Fibroblast of lung (primary cell): ENCODE measurements at regions not wholly inside any gene's neighbourhood (a gene's known extent, or its start where the extent isn't known, plus 50 kb on each side); places are given as distances from the start of the nearest gene placed in this dataset.
"Not testable (repeated sequence)": the region's sequence is repeated elsewhere in the genome, so short reads cannot be mapped to it uniquely, and the experiment has no call there.

Experiments
- DNase-seq, 2 donors: peaks; one replicate each; pipeline versions ENCODE4 v3.0.0 to v3.0.0-alpha.2; 2010; ENCODE audit warnings: low read depth in 2 of 2
- H2AFZ ChIP-seq: 2 replicates; pipeline ENCODE4 v1.5.1; 2012; ENCODE audit warnings: low read length, control low read depth, inconsistent platforms
- H3K27ac ChIP-seq: 2 replicates; pipeline ENCODE4 v1.5.1; 2011; ENCODE audit warnings: low read length, control low read depth; ENCODE audit not compliant: insufficient read depth
- H3K27me3 ChIP-seq: 2 replicates; pipeline ENCODE4 v1.5.1; 2011; ENCODE audit warnings: mild to moderate bottlenecking, low read length; ENCODE audit not compliant: control insufficient read depth, insufficient read depth
- H3K36me3 ChIP-seq: 2 replicates; pipeline ENCODE4 v1.5.1; 2011; ENCODE audit warnings: low read length; ENCODE audit not compliant: control insufficient read depth, insufficient read depth
- H3K4me1 ChIP-seq: 2 replicates; pipeline ENCODE4 v1.5.1; 2011; ENCODE audit warnings: low read length; ENCODE audit not compliant: control insufficient read depth, insufficient read depth; ENCODE audit errors: extremely low read depth
- H3K4me2 ChIP-seq: 2 replicates; pipeline ENCODE4 v1.5.1; 2011; ENCODE audit warnings: low read length, control low read depth; ENCODE audit not compliant: insufficient read depth; ENCODE audit errors: extremely low read depth
- H3K4me3 ChIP-seq, 4 experiments: fragments of 200-600 bp in 1 of 4; sonication (generic) in 1 of 4; replicated peaks in 1 of 4; 2 replicates each; pipeline ENCODE4 v1.5.1; 2011 to 2016; ENCODE audit warnings: low read length in 4 of 4, low read depth in 3 of 4, mild to moderate bottlenecking in 3 of 4, control low read depth in 2 of 4, inconsistent platforms in 1 of 4, mixed read lengths in 1 of 4; ENCODE audit not compliant: insufficient read depth in 1 of 4; ENCODE audit errors: control extremely low read depth in 1 of 4
- H3K79me2 ChIP-seq: 2 replicates; pipeline ENCODE4 v1.5.1; 2012; ENCODE audit warnings: mild to moderate bottlenecking, low read length, inconsistent platforms; ENCODE audit not compliant: control insufficient read depth, insufficient read depth
- H3K9ac ChIP-seq: 2 replicates; pipeline ENCODE4 v1.5.1; 2011; ENCODE audit warnings: mild to moderate bottlenecking, low read length, control low read depth; ENCODE audit not compliant: insufficient read depth
- H3K9me3 ChIP-seq: 2 replicates; pipeline ENCODE4 v1.5.1; 2012; ENCODE audit warnings: low read depth, low read length; ENCODE audit not compliant: control insufficient read depth, insufficient read depth
- H4K20me1 ChIP-seq: 2 replicates; pipeline ENCODE4 v1.5.1; 2011; ENCODE audit warnings: low read length; ENCODE audit not compliant: control insufficient read depth, insufficient read depth; ENCODE audit errors: extremely low read depth
- CTCF ChIP-seq, 2 donors: IDR thresholded peaks in 1 of 2; conservative IDR thresholded peaks in 1 of 2; 1 replicate in 1 of 2; 2 replicates in 1 of 2; pipeline ENCODE4 v1.5.1; 2011 to 2012; ENCODE audit warnings: low read length in 2 of 2, control low read depth in 1 of 2, inconsistent platforms in 1 of 2, low read depth in 1 of 2, mild to moderate bottlenecking in 1 of 2
- EZH2 ChIP-seq: IDR thresholded peaks from 2 replicates; pipeline ENCODE4 v1.5.1; 2012; ENCODE audit warnings: low read length, control low read depth, mild to moderate bottlenecking; ENCODE audit errors: missing control alignments

- H3K4me3 ChIP-seq: no peak overlapping the region
Measured at GRCh38 chr20:47843886-47844567, 58.7 kb upstream of the SULF2 start.

GRCh38 chr20:47842950-47843349, 57.7 kb upstream of the SULF2 start:
- H2AFZ ChIP-seq, H3K79me2 ChIP-seq, H3K27me3 ChIP-seq, DNase-seq, H3K9ac ChIP-seq, H3K36me3 ChIP-seq, H3K27ac ChIP-seq, H3K9me3 ChIP-seq, H3K4me2 ChIP-seq, H3K4me3 ChIP-seq, H3K4me1 ChIP-seq, H4K20me1 ChIP-seq: not testable (repeated sequence)

More at GRCh38 chr20:47843886-47844567, 58.7 kb upstream of the SULF2 start:
- no peak overlapping the region for H2AFZ ChIP-seq
- H3K27ac ChIP-seq: no peak overlapping the region
- H3K36me3 ChIP-seq: no peaks in the 10 kb centered on the region
- no peak overlapping the region for H3K4me2 ChIP-seq
- no peaks in the 10 kb centered on the region for H3K9me3 ChIP-seq
- DNase-seq: no peak
- H3K4me1 ChIP-seq: no peaks in the 10 kb centered on the region
- no peak overlapping the region for H3K9ac ChIP-seq
- H4K20me1 ChIP-seq: no peaks in the 10 kb centered on the region
- H3K79me2 ChIP-seq: no peaks in the 10 kb centered on the region
- H3K27me3 ChIP-seq: no peaks in the 10 kb centered on the region
- TF ChIP-seq CTCF (conservative IDR thresholded peaks at IDR 0.05 in 1 of 2, IDR thresholded peaks at IDR 0.05 in 1 of 2; ENCODE audit: low read depth in 1 of 2, low read length in 2 of 2) (no peak), EZH2 (no peak)

GRCh38 chr20:47842004-47842403, 56.7 kb upstream of the SULF2 start:
- DNase-seq, H3K9me3 ChIP-seq, H3K36me3 ChIP-seq, H3K27me3 ChIP-seq, H2AFZ ChIP-seq, H3K4me3 ChIP-seq, H3K4me1 ChIP-seq, H3K4me2 ChIP-seq, H3K9ac ChIP-seq, H4K20me1 ChIP-seq, H3K27ac ChIP-seq, H3K79me2 ChIP-seq: not testable (repeated sequence)

GRCh38 chr20:47836256-47836817, 51.1 kb upstream of the SULF2 start:
- not testable (repeated sequence) for H3K36me3 ChIP-seq, DNase-seq, H3K4me3 ChIP-seq, H3K27ac ChIP-seq, H2AFZ ChIP-seq, H3K9me3 ChIP-seq, H3K9ac ChIP-seq, H3K79me2 ChIP-seq, H3K27me3 ChIP-seq, H3K4me2 ChIP-seq, H3K4me1 ChIP-seq, H4K20me1 ChIP-seq
